ENCODE measurements at regions not wholly inside any gene's neighbourhood (a gene's known extent, or its start where the extent isn't known, plus 50 kb on each side); places are given as distances from the start of the nearest gene placed in this dataset.
"Not testable (repeated sequence)": the region's sequence is repeated elsewhere in the genome, so short reads cannot be mapped to it uniquely, and the experiment has no call there.

DNA sequence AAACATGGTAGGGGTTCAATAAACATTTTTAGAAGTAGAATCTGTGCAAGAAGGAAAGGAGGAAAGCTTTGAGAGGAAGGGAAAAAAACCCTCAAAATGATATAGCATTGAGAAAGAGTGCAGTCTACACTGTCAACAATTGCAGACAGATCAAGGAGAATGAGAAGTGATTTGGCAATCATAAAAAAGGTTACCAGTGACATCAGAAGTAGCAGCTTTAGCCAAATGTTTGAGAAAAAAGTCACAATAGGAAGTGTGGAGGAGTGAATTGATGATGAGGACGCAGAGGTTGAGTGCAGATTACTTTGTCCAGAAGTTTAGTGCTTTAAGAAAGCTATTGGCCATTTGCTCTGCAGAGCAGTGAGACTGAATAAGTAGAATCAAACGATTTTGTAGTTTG is 155.0 kb downstream of the GJA1 start:
- in situ Hi-C loops (cut with HindIII; ENCODE audit: low sequenced_read_pairs): no loop called here
- no peak for DNase-seq (ENCODE audit: low spot score)

DNA sequence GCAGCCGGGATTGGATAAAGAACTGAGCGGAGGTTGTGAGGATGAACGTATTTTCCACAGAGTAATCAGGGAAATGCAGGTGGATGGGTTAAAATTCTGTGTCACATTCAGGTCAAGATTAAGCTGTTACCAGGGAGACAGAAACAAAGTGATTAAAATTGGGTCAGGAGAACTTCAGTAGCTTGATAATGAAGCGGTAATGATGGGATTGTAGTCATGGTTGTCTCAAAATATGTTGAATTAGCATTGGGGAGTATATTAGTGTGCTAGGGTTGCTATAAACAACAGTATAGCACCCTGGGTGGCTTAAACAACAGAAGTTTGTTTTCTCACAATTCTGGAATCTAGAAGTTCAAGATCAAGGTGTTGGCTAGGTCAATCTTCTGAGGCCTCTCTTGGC is 155.5 kb downstream of the GJA1 start:
- DNase-seq (ENCODE audit: low spot score): peak; percentile 29
- in situ Hi-C loops (cut with HindIII; ENCODE audit: low sequenced_read_pairs): no loop called here

DNA sequence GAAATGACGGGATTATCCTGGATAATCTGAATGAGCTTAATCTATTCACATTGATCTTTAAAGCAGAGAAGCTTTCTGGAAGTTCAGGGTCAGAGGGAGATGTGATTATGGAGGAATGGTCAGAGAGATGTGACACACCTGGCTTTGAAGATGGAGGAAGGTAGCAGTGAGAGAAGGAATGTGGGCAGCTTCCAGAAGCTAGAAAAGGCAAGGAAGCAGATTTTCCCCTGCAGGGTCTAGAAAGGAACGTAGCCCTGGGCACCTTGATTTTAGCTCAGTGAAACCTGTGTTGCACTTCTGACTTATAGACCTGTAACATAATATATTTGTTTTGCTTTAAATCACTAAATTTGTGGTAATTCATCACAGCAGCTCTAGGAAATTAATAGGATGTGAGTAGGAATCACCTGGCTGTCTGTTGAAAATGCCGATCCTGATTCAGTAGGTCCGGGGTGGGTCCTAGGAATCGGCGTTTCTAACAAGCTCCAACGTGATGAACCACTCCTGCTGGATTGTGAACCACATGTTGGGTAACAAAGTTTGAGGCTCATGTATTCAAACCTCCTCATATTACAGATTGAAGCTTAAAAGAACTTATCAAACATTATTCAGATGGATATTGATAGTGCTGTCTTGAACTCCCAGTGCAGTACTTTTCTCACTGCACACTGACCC is 157.0 kb downstream of the GJA1 start:
- peak; percentile 18 for DNase-seq (ENCODE audit: low spot score)
- in situ Hi-C loops (cut with HindIII; ENCODE audit: low sequenced_read_pairs): no loop called here

DNA sequence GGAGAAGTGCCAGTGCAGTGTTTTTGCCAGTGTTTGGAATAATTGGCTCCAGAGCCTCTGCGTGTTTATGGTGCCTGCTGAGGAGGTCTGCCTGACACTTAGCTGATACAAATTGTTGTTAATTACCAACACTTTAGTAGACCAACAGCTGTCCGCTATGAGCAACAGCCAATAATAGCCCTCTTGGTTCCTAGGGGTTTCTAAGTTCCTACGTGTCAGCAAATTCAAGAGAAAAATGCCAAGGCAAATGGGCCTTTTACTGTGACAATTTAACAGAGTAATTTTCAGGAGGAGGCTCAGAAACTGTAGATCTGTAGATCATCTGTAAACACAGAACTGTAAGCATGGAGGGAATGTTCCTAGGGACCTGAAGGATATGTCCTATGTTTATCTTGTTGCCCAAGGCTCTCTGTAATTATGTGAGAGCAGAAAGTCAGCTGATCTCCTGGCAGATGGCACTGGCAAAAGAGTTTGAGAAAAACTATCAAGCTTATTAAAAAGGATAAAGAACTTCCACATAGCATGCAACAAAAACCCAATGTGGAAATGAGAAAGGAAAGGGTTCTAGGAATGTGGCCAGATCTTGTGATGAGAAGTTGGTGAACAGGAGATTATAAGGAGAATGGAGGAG is 157.7 kb downstream of the GJA1 start:
- in situ Hi-C loops (cut with HindIII; ENCODE audit: low sequenced_read_pairs): no loop called here
- peak; percentile 31 for DNase-seq (ENCODE audit: low spot score)

- DNase-seq (ENCODE audit: low spot score): no peak
- in situ Hi-C loops (cut with HindIII; ENCODE audit: low sequenced_read_pairs): no loop called here
These were observed 158.6 kb downstream of the GJA1 start for GRCh38 chr6:121594053-121594452.

DNA sequence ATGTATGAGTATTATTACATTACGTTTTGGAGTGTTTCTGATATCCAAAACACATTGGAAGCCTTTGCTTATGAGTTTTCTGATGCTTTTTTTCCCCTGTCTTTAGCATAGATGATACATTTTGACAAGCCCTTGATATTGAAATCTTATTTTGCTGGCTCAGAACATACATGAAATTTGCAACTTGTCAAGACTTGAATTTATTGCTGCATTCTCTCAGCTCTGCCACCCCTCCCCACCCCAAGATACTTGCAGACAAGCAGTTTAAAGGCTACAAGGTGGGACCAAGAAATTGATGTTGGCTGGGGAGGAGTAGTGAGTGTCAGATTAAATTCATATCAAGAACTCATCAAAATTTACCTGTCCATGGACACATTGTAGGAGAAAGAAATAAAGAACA is 160.2 kb downstream of the GJA1 start:
- in situ Hi-C loops (cut with HindIII; ENCODE audit: low sequenced_read_pairs): no loop called here
- DNase-seq (ENCODE audit: low spot score): no peak

- DNase-seq (ENCODE audit: low spot score): no peak
- in situ Hi-C loops (cut with HindIII; ENCODE audit: low sequenced_read_pairs): no loop called here
These were observed 161.0 kb downstream of the GJA1 start for GRCh38 chr6:121596441-121596840.

DNA sequence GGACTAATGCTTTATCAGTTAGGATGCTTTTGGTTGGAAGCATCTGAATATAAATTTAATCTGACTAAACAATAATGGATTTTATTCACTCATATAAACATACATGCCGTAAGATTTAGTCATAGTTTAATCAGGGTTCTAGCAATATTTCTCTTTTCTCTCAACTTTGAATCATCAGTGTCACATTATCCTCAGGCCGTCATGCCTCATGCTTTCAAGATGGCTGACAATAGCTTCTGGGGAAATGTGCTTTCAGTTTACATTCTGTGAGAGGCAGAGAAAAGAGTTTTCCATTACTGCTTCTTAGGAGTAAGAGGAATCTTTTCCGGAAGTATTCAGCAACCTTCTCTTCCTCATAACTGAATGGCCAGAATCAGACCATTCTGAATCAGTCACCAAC is 162.2 kb downstream of the GJA1 start:
- in situ Hi-C loops (cut with HindIII; ENCODE audit: low sequenced_read_pairs): no loop called here
- DNase-seq (ENCODE audit: low spot score): no peak

GRCh38 chr6:121599331-121599730 is 163.9 kb downstream of the GJA1 start:
- in situ Hi-C loops (cut with HindIII; ENCODE audit: low sequenced_read_pairs): not testable (repeated sequence)

DNA sequence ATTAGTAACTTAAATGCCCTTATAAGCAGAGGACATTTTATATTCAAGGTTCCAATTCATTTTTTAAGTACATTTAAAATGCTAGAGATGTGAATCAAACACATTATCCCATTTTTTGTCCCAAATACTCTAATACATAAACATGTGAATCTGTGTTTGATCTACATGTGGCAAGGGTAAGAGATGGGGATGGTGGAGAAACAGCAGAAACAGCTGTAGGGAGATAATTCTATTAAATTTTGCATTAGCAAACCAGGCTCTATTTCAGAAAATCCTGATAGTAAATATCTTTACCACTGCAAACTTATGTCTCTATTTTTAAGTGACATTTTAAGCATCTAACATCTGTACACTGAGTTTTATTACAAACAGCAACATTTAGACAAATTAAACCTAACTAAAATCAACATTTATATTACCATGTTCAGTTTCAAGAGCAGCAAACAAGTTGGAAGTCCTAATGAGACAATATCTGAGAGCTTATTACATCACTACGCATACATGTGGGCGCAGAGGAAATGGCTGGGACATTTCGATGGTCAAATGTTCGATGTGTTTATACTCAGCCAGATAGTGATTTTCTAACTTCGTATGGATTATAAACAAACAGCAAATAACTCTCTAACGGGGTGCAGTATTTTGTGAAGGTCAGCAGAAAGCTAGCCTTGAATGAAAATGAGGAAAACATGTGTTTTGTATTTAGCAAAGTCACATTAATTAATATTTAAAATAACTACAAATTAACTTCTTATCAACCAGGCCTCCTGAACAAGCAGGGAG is 165.1 kb downstream of the GJA1 start:
- in situ Hi-C loops (cut with HindIII; ENCODE audit: low sequenced_read_pairs): no loop called here
- no peak for DNase-seq (ENCODE audit: low spot score)

More at GRCh38 chr6:121599331-121599730, 163.9 kb downstream of the GJA1 start:
- not testable (repeated sequence) for DNase-seq (ENCODE audit: low spot score)

GRCh38 chr6:121603486-121603885 is 168.0 kb downstream of the GJA1 start:
- in situ Hi-C loops (cut with HindIII; ENCODE audit: low sequenced_read_pairs): no loop called here

DNA sequence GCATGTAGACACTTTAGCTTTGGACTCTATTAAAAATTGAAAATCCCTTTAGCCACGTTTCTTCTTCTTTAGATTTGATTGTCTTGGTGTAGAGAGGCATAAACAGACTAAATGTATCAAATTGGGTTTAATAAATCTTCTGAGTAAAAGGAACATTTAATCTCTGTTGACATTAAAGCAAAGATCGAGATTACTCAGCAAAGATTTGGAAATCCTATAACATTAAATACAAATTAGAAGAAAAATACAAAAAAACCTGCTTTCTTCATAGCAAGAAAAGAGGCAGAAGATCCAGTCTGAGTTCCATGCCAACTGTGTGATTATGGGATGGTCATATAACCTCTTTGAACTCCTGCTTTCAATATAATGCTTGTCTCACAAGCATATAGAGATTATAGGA is 172.3 kb downstream of the GJA1 start:
- no peak for DNase-seq (ENCODE audit: low spot score)
- in situ Hi-C loops (cut with HindIII; ENCODE audit: low sequenced_read_pairs): no loop called here

More at GRCh38 chr6:121603486-121603885, 168.0 kb downstream of the GJA1 start:
- no peak for DNase-seq (ENCODE audit: low spot score)

GRCh38 chr6:121608270-121608669 is 172.8 kb downstream of the GJA1 start:
- no peak for DNase-seq (ENCODE audit: low spot score)
- in situ Hi-C loops (cut with HindIII; ENCODE audit: low sequenced_read_pairs): no loop called here

- no peak for DNase-seq (ENCODE audit: low spot score)
- in situ Hi-C loops (cut with HindIII; ENCODE audit: low sequenced_read_pairs): no loop called here
These were observed 173.8 kb downstream of the GJA1 start for GRCh38 chr6:121609281-121609680.

DNA sequence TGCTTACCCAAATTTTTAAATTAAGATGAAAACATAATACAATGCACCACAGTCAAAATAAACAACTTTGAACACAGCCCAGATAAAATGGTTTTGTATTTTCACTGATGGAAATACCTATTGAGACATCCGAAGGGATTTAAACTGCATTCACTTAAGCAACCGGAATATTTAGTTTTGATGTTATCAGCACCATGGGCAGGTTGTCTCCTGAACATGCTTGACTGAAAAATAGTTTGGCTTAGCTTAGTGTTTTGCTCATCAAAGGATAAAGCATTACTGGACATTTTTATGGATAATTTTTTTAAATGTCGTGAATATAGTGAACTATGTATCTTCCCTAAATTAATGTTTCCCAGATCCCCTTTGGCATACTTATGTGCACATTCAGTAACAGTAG is 177.5 kb downstream of the GJA1 start:
- DNase-seq (ENCODE audit: low spot score): no peak
- in situ Hi-C loops (cut with HindIII; ENCODE audit: low sequenced_read_pairs): no loop called here

DNA sequence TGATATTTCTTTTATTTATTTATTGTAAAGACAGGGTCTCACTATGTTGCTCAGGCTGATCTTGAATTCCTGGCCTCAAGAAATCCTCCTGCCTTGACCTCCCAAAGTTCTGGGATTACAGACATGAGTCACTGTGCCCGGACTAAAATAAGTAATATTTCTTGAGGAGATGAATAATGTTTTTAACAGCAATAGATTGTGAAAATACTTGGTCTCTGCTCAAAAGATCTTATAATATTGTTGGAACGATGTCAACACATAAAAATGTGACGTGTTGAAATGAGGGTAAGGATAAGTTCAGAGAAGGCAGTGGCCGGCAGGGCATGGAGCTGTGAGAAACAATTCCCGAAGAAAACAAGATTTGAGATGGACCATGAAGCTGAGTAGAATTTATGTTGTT is 178.7 kb downstream of the GJA1 start:
- in situ Hi-C loops (cut with HindIII; ENCODE audit: low sequenced_read_pairs): no loop called here
- no peak for DNase-seq (ENCODE audit: low spot score)

DNA sequence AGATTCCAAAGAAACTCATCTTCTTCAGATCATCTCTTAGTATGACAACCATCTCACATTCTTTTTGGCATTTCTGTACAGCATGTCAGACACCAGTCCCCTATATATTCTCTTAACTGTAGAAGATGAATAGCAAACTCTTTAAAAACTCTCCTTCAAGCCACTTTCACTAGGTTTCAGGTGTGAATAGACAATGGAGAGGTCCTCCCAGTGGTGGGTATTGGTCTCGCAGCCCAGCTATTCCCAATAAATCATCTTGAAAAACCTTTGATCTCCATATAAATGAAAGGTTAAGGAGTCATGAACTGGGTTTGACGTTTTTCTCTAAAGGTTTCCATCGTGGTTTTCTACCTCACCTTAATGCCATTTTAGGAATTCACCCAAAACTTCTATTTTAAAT is 180.0 kb downstream of the GJA1 start:
- in situ Hi-C loops (cut with HindIII; ENCODE audit: low sequenced_read_pairs): no loop called here
- DNase-seq (ENCODE audit: low spot score): peak; percentile 11

- no peak for DNase-seq (ENCODE audit: low spot score)
- in situ Hi-C loops (cut with HindIII; ENCODE audit: low sequenced_read_pairs): no loop called here
These were observed 181.0 kb downstream of the GJA1 start for GRCh38 chr6:121616406-121616805.

- no peak for DNase-seq (ENCODE audit: low spot score)
- in situ Hi-C loops (cut with HindIII; ENCODE audit: low sequenced_read_pairs): no loop called here
These were observed 181.9 kb downstream of the GJA1 start for GRCh38 chr6:121617388-121617787.

DNA sequence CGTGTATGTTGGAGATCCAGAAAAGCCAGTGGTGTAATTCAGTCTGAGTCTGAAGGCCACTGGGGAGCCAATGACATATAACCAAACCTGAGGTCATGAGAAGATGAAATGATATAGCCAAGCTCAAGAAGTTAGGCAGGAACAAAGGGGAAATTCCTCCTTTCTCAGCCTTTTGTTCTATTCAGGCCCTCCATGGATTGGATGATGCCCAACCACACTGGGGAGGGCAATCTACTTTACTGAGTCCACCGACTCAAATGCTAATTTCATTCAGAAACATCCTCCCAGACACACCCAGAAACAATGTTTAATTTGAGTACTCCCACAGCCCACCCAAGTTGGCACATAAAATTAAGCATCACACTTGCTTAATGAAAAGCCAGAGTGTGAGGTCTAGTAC is 183.6 kb downstream of the GJA1 start:
- no peak for DNase-seq (ENCODE audit: low spot score)

More for the DNA sequence above, 183.6 kb downstream of the GJA1 start:
- in situ Hi-C loops (cut with HindIII; ENCODE audit: low sequenced_read_pairs): no loop called here
